GM23338 (cell line): ENCODE measurements at regions not wholly inside any gene's neighbourhood (a gene's known extent, or its start where the extent isn't known, plus 50 kb on each side); places are given as distances from the start of the nearest gene placed in this dataset.

Source experiments
- CREB1 ChIP-seq: fragments of 250-450 bp; sonication (Bioruptor Pico); IDR thresholded peaks from 2 replicates; pipeline ENCODE4 v1.5.0; 2020; ENCODE audit warnings: low read depth, mild to moderate bottlenecking, moderate library complexity
- ETS1 ChIP-seq: IDR thresholded peaks from 2 replicates; pipeline ENCODE4 v1.6.1; 2016; ENCODE audit warnings: antibody characterized with exemption
- EZH2 ChIP-seq: fragments of 200-600 bp; sonication (generic); IDR thresholded peaks from one replicate; pipeline ENCODE4 v1.8.0; 2017; ENCODE audit warnings: antibody characterized with exemption, mild to moderate bottlenecking, low read depth; ENCODE audit not compliant: unreplicated experiment
- EZH2phosphoT487 ChIP-seq: fragments of 200-600 bp; sonication (generic); IDR thresholded peaks from one replicate; pipeline ENCODE4 v1.8.1; 2018; ENCODE audit warnings: antibody characterized with exemption; ENCODE audit not compliant: unreplicated experiment
- JUNB ChIP-seq: IDR thresholded peaks from one replicate; pipeline ENCODE4 v1.6.1; 2016; ENCODE audit warnings: antibody characterized with exemption; ENCODE audit not compliant: unreplicated experiment
- NANOG ChIP-seq: IDR thresholded peaks from 2 replicates; pipeline ENCODE4 v1.6.1; 2016; ENCODE audit warnings: antibody characterized with exemption, borderline replicate concordance
- POLR2AphosphoS5 ChIP-seq: IDR thresholded peaks from 2 replicates; pipeline ENCODE4 v1.6.1; 2016; ENCODE audit warnings: antibody characterized with exemption, low read depth
- REST ChIP-seq: IDR thresholded peaks from one replicate; pipeline ENCODE4 v1.6.1; 2018; ENCODE audit warnings: antibody characterized with exemption; ENCODE audit not compliant: unreplicated experiment
- ZNF114 ChIP-seq: fragments of 250-450 bp; sonication (Bioruptor Pico); IDR thresholded peaks from 2 replicates; pipeline ENCODE4 v1.5.0; 2020; ENCODE audit warnings: mild to moderate bottlenecking, moderate library complexity
- TF ChIP-seq, protein P1 (sequence below), 2 experiments: fragments of 200-600 bp in 1 of 2; sonication (generic) in 1 of 2; conservative IDR thresholded peaks; 2 replicates each; pipeline versions ENCODE4 v1.5.1 to v1.6.1; 2016 to 2017; ENCODE audit warnings: antibody characterized with exemption in 2 of 2, low read depth in 2 of 2, mild to moderate bottlenecking in 2 of 2, moderate library complexity in 1 of 2

GRCh38 chr1:182256931-182257330 lies 134.7 kb downstream of the GLUL start:
- TF ChIP-seq, protein P1, sequence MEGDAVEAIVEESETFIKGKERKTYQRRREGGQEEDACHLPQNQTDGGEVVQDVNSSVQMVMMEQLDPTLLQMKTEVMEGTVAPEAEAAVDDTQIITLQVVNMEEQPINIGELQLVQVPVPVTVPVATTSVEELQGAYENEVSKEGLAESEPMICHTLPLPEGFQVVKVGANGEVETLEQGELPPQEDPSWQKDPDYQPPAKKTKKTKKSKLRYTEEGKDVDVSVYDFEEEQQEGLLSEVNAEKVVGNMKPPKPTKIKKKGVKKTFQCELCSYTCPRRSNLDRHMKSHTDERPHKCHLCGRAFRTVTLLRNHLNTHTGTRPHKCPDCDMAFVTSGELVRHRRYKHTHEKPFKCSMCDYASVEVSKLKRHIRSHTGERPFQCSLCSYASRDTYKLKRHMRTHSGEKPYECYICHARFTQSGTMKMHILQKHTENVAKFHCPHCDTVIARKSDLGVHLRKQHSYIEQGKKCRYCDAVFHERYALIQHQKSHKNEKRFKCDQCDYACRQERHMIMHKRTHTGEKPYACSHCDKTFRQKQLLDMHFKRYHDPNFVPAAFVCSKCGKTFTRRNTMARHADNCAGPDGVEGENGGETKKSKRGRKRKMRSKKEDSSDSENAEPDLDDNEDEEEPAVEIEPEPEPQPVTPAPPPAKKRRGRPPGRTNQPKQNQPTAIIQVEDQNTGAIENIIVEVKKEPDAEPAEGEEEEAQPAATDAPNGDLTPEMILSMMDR (conservative IDR thresholded peaks at IDR 0.05; ENCODE audit: low read depth in 2 of 2): no peak
- TF ChIP-seq JUNB: no peak
- TF ChIP-seq EZH2: no peak
- TF ChIP-seq ZNF114 (CRISPR knock-in tag): no peak
- TF ChIP-seq REST: no peak
- TF ChIP-seq POLR2AphosphoS5: no peak
- no peak for TF ChIP-seq EZH2phosphoT487
- TF ChIP-seq ETS1: no peak
- TF ChIP-seq NANOG: no peak
- TF ChIP-seq CREB1 (CRISPR knock-in tag): no peak
